ENCODE measurements at regions not wholly inside any gene's neighbourhood (a gene's known extent, or its start where the extent isn't known, plus 50 kb on each side); places are given as distances from the start of the nearest gene placed in this dataset.

DNA sequence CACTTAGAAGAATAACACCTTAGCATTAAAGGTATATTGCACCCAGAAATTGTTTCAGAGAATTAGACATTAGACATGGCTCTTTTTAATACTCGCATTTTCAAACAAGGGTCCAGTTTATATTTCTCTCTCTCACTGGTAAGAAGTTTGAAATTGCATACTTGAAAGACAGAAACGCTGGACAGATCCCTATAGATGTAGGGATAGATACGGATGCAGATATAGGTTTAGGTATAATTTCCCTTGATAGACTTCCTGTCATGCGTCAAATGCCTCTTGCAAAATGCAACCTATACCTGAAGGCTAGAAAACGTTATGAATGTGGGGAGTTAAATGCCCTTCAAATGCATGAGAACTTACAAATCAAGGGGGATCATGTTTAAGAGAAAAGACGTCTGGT, 99.4 kb upstream of the BCL6 start:
- ChIA-PET CTCF (no interaction called here), POLR2A (interaction anchor here in 1 of 2 donors (0.6 kb wide), 1 partner anchor 1203 kb away, joined by 3 read pairs; no protein-coding TSS in a partner anchor)
- Histone ChIP-seq H3K27me3 (replicated peaks in 1 of 2; ENCODE audit: control insufficient read depth in 2 of 2, extremely low read depth in 1 of 2, insufficient read depth in 2 of 2, low read length in 1 of 2) (no peaks in the 10 kb centered on the region), H3K27ac (ENCODE audit: low read length) (no peak overlapping the region), H3K4me1 (ENCODE audit: control insufficient read depth in 1 of 2, extremely low read depth in 1 of 2, insufficient read depth in 2 of 2, low read length in 2 of 2) (no peaks in the 10 kb centered on the region), H3K4me3 (ENCODE audit: control insufficient read depth in 1 of 2, extremely low read depth in 1 of 2, low read length in 1 of 2) (no peak overlapping the region), H3K9me3 (no peaks in the 10 kb centered on the region), H3K36me3 (ENCODE audit: control insufficient read depth in 2 of 2, extremely low read depth in 1 of 2, insufficient read depth in 1 of 2, low read length in 1 of 2) (no peaks in the 10 kb centered on the region)
- WGBS (ENCODE audit: insufficient coverage), result no CpG with 5 or more reads among the region's 6 CpGs
- no peak for DNase-seq
- no peak for ATAC-seq (replicated peaks in 1 of 4)
- Mint-ChIP-seq H3K27me3 (peaks cover 0 to 6% of the 10 kb centered on the region in 2 donors), H3K9me3 (no peaks in the 10 kb centered on the region), H3K36me3 (no peaks in the 10 kb centered on the region), H3K4me1 (peaks cover 0 to under 1% (median 0%) of the 10 kb centered on the region in 3 donors), H3K27ac (no peak overlapping the region), H3K4me3 (no peak overlapping the region)

- H3K36me3 ChIP-seq (ENCODE audit: control insufficient read depth in 2 of 2, extremely low read depth in 1 of 2, insufficient read depth in 1 of 2, low read length in 1 of 2), result no peaks in the 10 kb centered on the region
- no peak overlapping the region for H3K4me3 ChIP-seq (ENCODE audit: control insufficient read depth in 1 of 2, extremely low read depth in 1 of 2, low read length in 1 of 2)
- H3K36me3 Mint-ChIP-seq, result no peaks in the 10 kb centered on the region
- H3K27ac Mint-ChIP-seq, result no peak overlapping the region
- no peaks in the 10 kb centered on the region for H3K9me3 Mint-ChIP-seq
- CTCF ChIA-PET, result interaction anchor here in 1 of 2 donors (0.6 kb wide), 1 partner anchor 95 kb away, joined by 4 read pairs; no protein-coding TSS in a partner anchor
- ATAC-seq (replicated peaks in 1 of 4) (no peak), DNase-seq (no peak)
- H3K4me1 Mint-ChIP-seq, result peaks cover 0 to 6% (median 0%) of the 10 kb centered on the region in 3 donors
- no peaks in the 10 kb centered on the region for H3K27me3 ChIP-seq (replicated peaks in 1 of 2; ENCODE audit: control insufficient read depth in 2 of 2, extremely low read depth in 1 of 2, insufficient read depth in 2 of 2, low read length in 1 of 2)
- H3K9me3 ChIP-seq, result no peaks in the 10 kb centered on the region
- no peaks in the 10 kb centered on the region for H3K4me1 ChIP-seq (ENCODE audit: control insufficient read depth in 1 of 2, extremely low read depth in 1 of 2, insufficient read depth in 2 of 2, low read length in 2 of 2)
- no peak overlapping the region for H3K27ac ChIP-seq (ENCODE audit: low read length)
- H3K27me3 Mint-ChIP-seq, result peaks cover 0 to 6% of the 10 kb centered on the region in 2 donors
- POLR2A ChIA-PET, result interaction anchor here in 1 of 2 donors (0.6 kb wide), 1 partner anchor 1038 kb away, joined by 4 read pairs; no protein-coding TSS in a partner anchor
- 50% methylated on average over 2 of the region's 4 CpGs for WGBS (ENCODE audit: insufficient coverage)
- H3K4me3 Mint-ChIP-seq, result no peak overlapping the region
Measured at GRCh38 chr3:187845826-187846225, 100.6 kb upstream of the BCL6 start.

- peaks cover 0 to 6% (median 0%) of the 10 kb centered on the region in 3 donors for H3K4me1 Mint-ChIP-seq
- no peak overlapping the region for H3K4me3 Mint-ChIP-seq
- H3K36me3 Mint-ChIP-seq, result no peaks in the 10 kb centered on the region
- ChIA-PET CTCF (interaction anchor here in 1 of 2 donors (0.6 kb wide), 1 partner anchor 228 kb away, joined by 3 read pairs; no protein-coding TSS in a partner anchor), POLR2A (no interaction called here)
- no peaks in the 10 kb centered on the region for H3K9me3 Mint-ChIP-seq
- DNase-seq, result no peak
- WGBS (ENCODE audit: insufficient coverage), result 100% methylated on average over 1 of the region's 1 CpG
- Histone ChIP-seq H3K27ac (ENCODE audit: low read length) (no peak overlapping the region), H3K9me3 (peaks cover 3% of the 10 kb centered on the region), H3K27me3 (replicated peaks in 1 of 2; ENCODE audit: control insufficient read depth in 2 of 2, extremely low read depth in 1 of 2, insufficient read depth in 2 of 2, low read length in 1 of 2) (no peaks in the 10 kb centered on the region), H3K36me3 (ENCODE audit: control insufficient read depth in 2 of 2, extremely low read depth in 1 of 2, insufficient read depth in 1 of 2, low read length in 1 of 2) (no peaks in the 10 kb centered on the region), H3K4me1 (ENCODE audit: control insufficient read depth in 1 of 2, extremely low read depth in 1 of 2, insufficient read depth in 2 of 2, low read length in 2 of 2) (no peaks in the 10 kb centered on the region), H3K4me3 (ENCODE audit: control insufficient read depth in 1 of 2, extremely low read depth in 1 of 2, low read length in 1 of 2) (no peak overlapping the region)
- ATAC-seq (replicated peaks in 1 of 4), result no peak
- peaks cover 0 to 6% of the 10 kb centered on the region in 2 donors for H3K27me3 Mint-ChIP-seq
- H3K27ac Mint-ChIP-seq, result no peak overlapping the region
Measured at GRCh38 chr3:187848401-187848800, 103.1 kb upstream of the BCL6 start.

DNA sequence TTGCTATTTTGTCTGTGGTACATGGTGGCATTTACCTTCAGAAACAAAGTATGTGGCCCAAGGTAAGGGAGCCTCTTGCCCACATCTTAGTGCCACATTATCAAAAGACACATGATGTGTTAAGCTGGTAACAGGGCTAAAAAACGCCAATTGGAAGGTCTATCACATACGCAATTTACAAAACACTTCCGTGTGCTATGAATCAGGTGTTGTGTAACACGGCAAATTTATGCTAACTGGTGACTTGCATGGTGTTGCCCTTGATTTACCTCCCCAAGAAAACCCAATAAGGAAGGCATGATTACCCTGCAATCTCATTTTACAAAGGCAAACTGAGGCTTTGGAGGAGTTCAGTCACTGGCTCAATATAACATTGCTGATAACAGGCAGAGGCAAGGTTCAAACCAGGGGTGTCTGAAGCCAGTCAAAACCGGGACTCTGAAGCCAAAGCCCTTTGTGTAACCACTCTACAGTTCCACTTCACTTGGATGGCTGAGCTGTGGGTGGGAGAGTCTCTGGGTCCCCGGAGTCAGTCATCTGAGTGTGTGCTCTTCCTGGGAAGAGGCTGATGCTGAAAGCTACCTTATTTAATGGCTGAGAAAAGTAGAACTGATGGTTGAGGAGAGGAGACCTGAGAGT, 103.9 kb upstream of the BCL6 start:
- Histone ChIP-seq H3K4me3 (ENCODE audit: control insufficient read depth in 1 of 2, extremely low read depth in 1 of 2, low read length in 1 of 2) (no peak overlapping the region), H3K4me1 (ENCODE audit: control insufficient read depth in 1 of 2, extremely low read depth in 1 of 2, insufficient read depth in 2 of 2, low read length in 2 of 2) (no peaks in the 10 kb centered on the region), H3K27me3 (replicated peaks in 1 of 2; ENCODE audit: control insufficient read depth in 2 of 2, extremely low read depth in 1 of 2, insufficient read depth in 2 of 2, low read length in 1 of 2) (no peaks in the 10 kb centered on the region), H3K36me3 (ENCODE audit: control insufficient read depth in 2 of 2, extremely low read depth in 1 of 2, insufficient read depth in 1 of 2, low read length in 1 of 2) (no peaks in the 10 kb centered on the region), H3K9me3 (peaks cover 3% of the 10 kb centered on the region), H3K27ac (ENCODE audit: low read length) (no peak overlapping the region)
- DNase-seq (no peak), ATAC-seq (replicated peaks in 1 of 4) (no peak)
- CTCF ChIA-PET, result no interaction called here
- Mint-ChIP-seq H3K27ac (no peak overlapping the region), H3K4me1 (peaks cover 0 to 6% (median 0%) of the 10 kb centered on the region in 3 donors), H3K27me3 (peaks cover 0 to 2% of the 10 kb centered on the region in 2 donors), H3K9me3 (no peaks in the 10 kb centered on the region), H3K4me3 (no peak overlapping the region), H3K36me3 (no peaks in the 10 kb centered on the region)
- POLR2A ChIA-PET, result no interaction called here
- WGBS (ENCODE audit: insufficient coverage), result 86% methylated on average over 4 of the region's 6 CpGs

- no peak for DNase-seq
- Mint-ChIP-seq H3K4me3 (no peak overlapping the region), H3K27me3 (no peaks in the 10 kb centered on the region), H3K9me3 (no peaks in the 10 kb centered on the region), H3K36me3 (no peaks in the 10 kb centered on the region), H3K4me1 (peaks cover 0 to 6% (median 0%) of the 10 kb centered on the region in 3 donors), H3K27ac (no peak overlapping the region)
- Histone ChIP-seq H3K4me3 (ENCODE audit: control insufficient read depth in 1 of 2, extremely low read depth in 1 of 2, low read length in 1 of 2) (no peak overlapping the region), H3K4me1 (ENCODE audit: control insufficient read depth in 1 of 2, extremely low read depth in 1 of 2, insufficient read depth in 2 of 2, low read length in 2 of 2) (no peaks in the 10 kb centered on the region), H3K9me3 (peaks cover 3% of the 10 kb centered on the region), H3K27me3 (replicated peaks in 1 of 2; ENCODE audit: control insufficient read depth in 2 of 2, extremely low read depth in 1 of 2, insufficient read depth in 2 of 2, low read length in 1 of 2) (no peaks in the 10 kb centered on the region), H3K27ac (ENCODE audit: low read length) (no peak overlapping the region), H3K36me3 (ENCODE audit: control insufficient read depth in 2 of 2, extremely low read depth in 1 of 2, insufficient read depth in 1 of 2, low read length in 1 of 2) (no peaks in the 10 kb centered on the region)
- ChIA-PET CTCF (no interaction called here), POLR2A (no interaction called here)
- 87% methylated on average over 3 of the region's 4 CpGs for WGBS (ENCODE audit: insufficient coverage)
- ATAC-seq (replicated peaks in 1 of 4), result no peak
Measured at GRCh38 chr3:187850258-187850921, 105.1 kb upstream of the BCL6 start.

GRCh38 chr3:187852842-187853730, 107.8 kb upstream of the BCL6 start:
- no peak for DNase-seq
- Mint-ChIP-seq H3K9me3 (no peaks in the 10 kb centered on the region), H3K4me1 (peaks cover 0 to 6% (median 0%) of the 10 kb centered on the region in 3 donors), H3K36me3 (no peaks in the 10 kb centered on the region), H3K27me3 (no peaks in the 10 kb centered on the region), H3K4me3 (no peak overlapping the region), H3K27ac (no peak overlapping the region)
- no peak for ATAC-seq (replicated peaks in 1 of 4)
- no CpG with 5 or more reads among the region's 5 CpGs for WGBS (ENCODE audit: insufficient coverage)
- Histone ChIP-seq H3K36me3 (ENCODE audit: control insufficient read depth in 2 of 2, extremely low read depth in 1 of 2, insufficient read depth in 1 of 2, low read length in 1 of 2) (no peaks in the 10 kb centered on the region), H3K27ac (ENCODE audit: low read length) (no peak overlapping the region), H3K9me3 (peaks cover 3% of the 10 kb centered on the region), H3K27me3 (replicated peaks in 1 of 2; ENCODE audit: control insufficient read depth in 2 of 2, extremely low read depth in 1 of 2, insufficient read depth in 2 of 2, low read length in 1 of 2) (no peaks in the 10 kb centered on the region), H3K4me1 (ENCODE audit: control insufficient read depth in 1 of 2, extremely low read depth in 1 of 2, insufficient read depth in 2 of 2, low read length in 2 of 2) (no peaks in the 10 kb centered on the region), H3K4me3 (ENCODE audit: control insufficient read depth in 1 of 2, extremely low read depth in 1 of 2, low read length in 1 of 2) (no peak overlapping the region)
- POLR2A ChIA-PET, result interaction anchor here in 1 of 2 donors (0.6 kb wide), 1 partner anchor 99 kb away, joined by 3 read pairs; no protein-coding TSS in a partner anchor
- CTCF ChIA-PET, result no interaction called here

All from T-cell (primary cell).